ENCODE measurements at regions not wholly inside any gene's neighbourhood (a gene's known extent, or its start where the extent isn't known, plus 50 kb on each side); places are given as distances from the start of the nearest gene placed in this dataset.

DNA sequence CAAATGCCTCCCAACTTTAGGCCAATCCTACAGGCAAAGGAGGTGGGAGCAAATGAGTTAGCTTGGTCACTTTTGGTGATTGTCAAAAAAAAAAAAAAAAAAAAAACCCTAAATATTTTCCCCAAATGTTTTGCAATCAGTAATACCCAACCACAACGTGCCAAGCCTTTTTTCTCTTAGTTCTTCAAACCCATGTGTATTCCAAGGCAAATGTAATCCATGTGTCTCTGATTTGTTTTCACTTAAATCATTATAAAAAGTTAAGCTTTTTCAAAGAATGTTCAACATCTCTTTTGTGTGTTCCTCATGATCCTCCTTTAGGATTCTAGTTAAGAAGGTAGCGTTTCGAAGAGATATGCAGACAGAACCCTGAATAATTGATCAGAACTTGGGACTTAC lies 328.4 kb downstream of the PAPSS1 start:
- TF ChIP-seq, protein P1, sequence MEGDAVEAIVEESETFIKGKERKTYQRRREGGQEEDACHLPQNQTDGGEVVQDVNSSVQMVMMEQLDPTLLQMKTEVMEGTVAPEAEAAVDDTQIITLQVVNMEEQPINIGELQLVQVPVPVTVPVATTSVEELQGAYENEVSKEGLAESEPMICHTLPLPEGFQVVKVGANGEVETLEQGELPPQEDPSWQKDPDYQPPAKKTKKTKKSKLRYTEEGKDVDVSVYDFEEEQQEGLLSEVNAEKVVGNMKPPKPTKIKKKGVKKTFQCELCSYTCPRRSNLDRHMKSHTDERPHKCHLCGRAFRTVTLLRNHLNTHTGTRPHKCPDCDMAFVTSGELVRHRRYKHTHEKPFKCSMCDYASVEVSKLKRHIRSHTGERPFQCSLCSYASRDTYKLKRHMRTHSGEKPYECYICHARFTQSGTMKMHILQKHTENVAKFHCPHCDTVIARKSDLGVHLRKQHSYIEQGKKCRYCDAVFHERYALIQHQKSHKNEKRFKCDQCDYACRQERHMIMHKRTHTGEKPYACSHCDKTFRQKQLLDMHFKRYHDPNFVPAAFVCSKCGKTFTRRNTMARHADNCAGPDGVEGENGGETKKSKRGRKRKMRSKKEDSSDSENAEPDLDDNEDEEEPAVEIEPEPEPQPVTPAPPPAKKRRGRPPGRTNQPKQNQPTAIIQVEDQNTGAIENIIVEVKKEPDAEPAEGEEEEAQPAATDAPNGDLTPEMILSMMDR (IDR thresholded peaks at IDR 0.05; ENCODE audit: borderline replicate concordance, insufficient read depth, low read depth, low read length) = no peak
- no peak overlapping the region for H3K4me3 ChIP-seq (ENCODE audit: low read depth, low read length)

DNA sequence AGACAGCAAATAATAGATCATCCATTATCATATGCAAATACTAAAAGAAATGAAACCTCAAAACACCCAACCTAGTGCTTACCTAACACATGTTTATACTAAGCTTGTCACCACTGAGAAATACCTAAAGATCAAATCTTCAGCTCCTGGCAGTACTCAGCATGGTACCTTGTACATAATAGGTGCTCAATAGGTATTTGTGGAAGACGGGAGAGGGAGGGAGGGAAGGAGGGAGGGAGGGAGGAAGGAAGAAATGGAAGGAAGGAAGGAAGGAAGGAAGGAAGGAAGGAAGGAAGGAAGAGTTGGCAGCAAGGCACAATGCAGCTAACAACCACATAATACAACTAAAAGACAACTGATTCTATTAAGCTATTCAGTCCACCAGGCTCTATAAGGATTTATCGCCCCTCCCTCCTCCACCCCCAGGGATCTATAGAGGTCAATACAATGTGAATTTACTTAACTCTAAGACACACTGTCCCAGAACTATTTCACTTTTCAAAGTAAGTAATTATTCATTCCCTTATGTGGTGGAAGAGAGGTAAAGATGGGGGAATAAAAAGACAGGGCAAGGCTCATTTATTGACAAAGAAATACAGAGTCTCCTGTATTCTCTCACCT lies 328.9 kb downstream of the PAPSS1 start:
- H3K4me3 ChIP-seq (ENCODE audit: low read depth, low read length) = no peak overlapping the region
- TF ChIP-seq, protein P1 (IDR thresholded peaks at IDR 0.05; ENCODE audit: borderline replicate concordance, insufficient read depth, low read depth, low read length) = no peak

DNA sequence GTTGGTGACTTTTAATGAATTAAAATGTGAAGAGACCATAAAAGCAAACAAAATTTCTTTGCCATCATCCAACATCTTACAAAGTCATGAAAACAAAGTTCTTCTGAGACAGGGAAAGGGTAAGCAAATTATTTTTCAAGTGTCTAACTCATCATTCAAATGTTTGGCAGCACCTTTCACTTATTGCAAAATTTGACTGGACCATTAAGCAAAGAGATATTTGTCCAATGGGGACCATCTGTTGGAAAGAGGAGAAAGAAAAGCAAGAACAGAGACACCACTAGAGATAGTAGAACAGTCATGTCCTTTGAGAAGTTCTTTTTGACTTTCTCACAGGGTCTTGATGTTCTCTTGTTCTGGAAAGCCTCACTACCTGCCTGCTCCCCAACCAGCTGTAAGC lies 330.1 kb downstream of the PAPSS1 start:
- H3K4me3 ChIP-seq (ENCODE audit: low read depth, low read length) = no peak overlapping the region
- TF ChIP-seq, protein P1 (IDR thresholded peaks at IDR 0.05; ENCODE audit: borderline replicate concordance, insufficient read depth, low read depth, low read length) = no peak

DNA sequence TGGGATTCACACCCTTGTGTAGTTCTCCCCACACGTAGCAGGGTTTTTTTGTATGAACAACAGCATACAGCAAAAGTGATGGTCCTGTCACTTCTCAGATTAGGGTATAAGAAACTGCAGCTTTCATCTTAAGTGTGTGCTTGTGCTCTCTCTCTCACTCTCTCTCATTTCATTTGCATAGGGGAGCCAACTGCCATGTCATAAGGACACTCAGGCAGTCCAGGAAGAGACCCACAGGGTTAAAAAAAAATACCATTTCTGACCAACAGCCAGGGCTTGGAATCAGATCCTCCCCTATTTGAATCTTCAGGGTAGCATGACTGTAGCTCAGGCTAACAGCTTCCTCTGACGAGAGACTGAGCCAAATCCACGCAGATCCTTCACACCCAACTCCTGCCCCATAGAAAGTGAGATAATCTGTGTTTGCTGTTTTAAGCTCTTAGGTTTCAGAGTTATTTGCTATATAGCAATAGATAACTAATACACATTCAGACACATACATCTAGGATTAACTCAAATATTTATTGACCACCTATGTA lies 331.2 kb downstream of the PAPSS1 start:
- TF ChIP-seq, protein P1 (IDR thresholded peaks at IDR 0.05; ENCODE audit: borderline replicate concordance, insufficient read depth, low read depth, low read length) = no peak
- no peak overlapping the region for H3K4me3 ChIP-seq (ENCODE audit: low read depth, low read length)

DNA sequence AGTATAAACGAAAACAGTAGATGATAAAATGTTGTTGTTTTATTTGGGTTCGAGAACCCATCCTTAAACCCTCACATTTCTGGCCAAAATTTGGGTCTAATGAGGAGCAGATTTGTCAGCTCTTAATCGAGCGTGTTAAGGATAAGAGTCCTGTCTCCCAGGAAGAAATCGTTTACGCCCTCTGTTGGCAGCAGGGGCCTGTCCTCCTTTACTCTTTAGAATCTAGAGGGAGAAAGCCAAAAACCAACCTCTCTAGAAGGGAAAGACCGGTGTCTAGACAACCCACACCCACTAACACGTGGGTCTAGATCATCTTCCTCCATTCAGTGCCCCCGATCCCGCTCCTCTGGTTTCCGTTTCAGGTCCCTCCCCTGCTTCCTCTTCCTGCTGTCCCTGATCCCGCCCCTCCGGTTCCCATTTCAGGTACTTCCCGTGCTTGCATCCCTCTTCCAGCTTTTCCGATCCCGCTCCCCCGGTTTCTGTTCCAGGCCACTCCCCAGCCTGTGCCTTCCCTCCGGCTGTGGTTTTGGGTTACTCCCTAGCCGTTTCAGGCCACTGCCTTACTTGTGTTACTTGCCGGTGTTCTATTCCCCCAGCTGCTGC lies 339.1 kb downstream of the PAPSS1 start:
- TF ChIP-seq, protein P1 (IDR thresholded peaks at IDR 0.05; ENCODE audit: borderline replicate concordance, insufficient read depth, low read depth, low read length) = no peak
- no peak overlapping the region for H3K4me3 ChIP-seq (ENCODE audit: low read depth, low read length)

DNA sequence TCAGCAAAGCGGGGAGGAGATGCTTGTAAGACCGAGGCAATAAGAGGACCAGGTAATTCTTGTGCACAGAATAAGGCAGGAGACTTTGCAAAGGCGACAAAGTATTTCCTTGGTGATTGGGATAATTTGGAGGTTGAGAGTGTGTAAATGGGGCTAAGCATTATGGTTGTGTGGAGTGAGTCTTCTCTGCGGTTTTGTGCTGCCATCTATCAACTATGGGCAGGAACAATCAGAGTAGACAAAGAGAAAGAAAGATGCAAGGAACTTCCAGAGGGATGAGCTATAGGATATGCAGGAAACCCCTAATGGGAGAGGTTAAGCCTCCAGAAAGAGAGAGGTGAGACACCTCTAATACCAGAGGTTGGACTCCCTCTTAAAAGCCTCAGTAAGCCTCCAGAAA lies 339.8 kb downstream of the PAPSS1 start:
- H3K4me3 ChIP-seq (ENCODE audit: low read depth, low read length) = no peak overlapping the region
- TF ChIP-seq, protein P1 (IDR thresholded peaks at IDR 0.05; ENCODE audit: borderline replicate concordance, insufficient read depth, low read depth, low read length) = no peak

Data from GM12875 (cell line).